K562 (cell line): ENCODE measurements at regions not wholly inside any gene's neighbourhood (a gene's known extent, or its start where the extent isn't known, plus 50 kb on each side); places are given as distances from the start of the nearest gene placed in this dataset.

Experiments used
- ATF6 ChIP-seq: sonication (generic); formaldehyde crosslinking; IDR thresholded peaks from 2 replicates; pipeline ENCODE4 v1.4.0; 2020; ENCODE audit warnings: mild to moderate bottlenecking, missing genetic modification reagents
- CTCF ChIP-seq, 3 experiments: IDR thresholded peaks in 2 of 3; conservative IDR thresholded peaks in 1 of 3; 2 replicates each; pipeline ENCODE4 v1.5.1; 2011 to 2012; ENCODE audit warnings: low read length in 3 of 3, mild to moderate bottlenecking in 3 of 3, control low read depth in 2 of 3, improper control_type of control experiment in 1 of 3, inconsistent platforms in 1 of 3, low read depth in 1 of 3, mixed read lengths in 1 of 3, moderate library complexity in 1 of 3; ENCODE audit not compliant: insufficient read depth in 2 of 3
- NFE2L1 ChIP-seq: fragments of 450-650 bp; IDR thresholded peaks from 2 replicates; pipeline ENCODE4 v1.6.1; 2016; ENCODE audit warnings: missing genetic modification characterization, low read depth, mild to moderate bottlenecking, missing compliant biosample characterization, moderate library complexity, borderline replicate concordance
- POLR2AphosphoS5 ChIP-seq: IDR thresholded peaks from 2 replicates; pipeline ENCODE4 v1.6.1; 2011; ENCODE audit warnings: mild to moderate bottlenecking, low read depth, low read length, moderate library complexity; ENCODE audit not compliant: control insufficient read depth, insufficient read depth
- RAD21 ChIP-seq, 2 experiments: fragments of 250-450 bp in 1 of 2; fragments of 450-650 bp in 1 of 2; sonication (Bioruptor Pico) in 1 of 2; formaldehyde crosslinking in 1 of 2; IDR thresholded peaks in 1 of 2; conservative IDR thresholded peaks in 1 of 2; 2 replicates each; pipeline versions ENCODE4 v1.4.0 to v1.8.0; 2020 to 2022; ENCODE audit warnings: mild to moderate bottlenecking in 2 of 2, moderate library complexity in 1 of 2
- TAF9B ChIP-seq: fragments of 450-650 bp; IDR thresholded peaks from 2 replicates; pipeline ENCODE4 v1.6.1; 2018; ENCODE audit warnings: mild to moderate bottlenecking; ENCODE audit not compliant: partially characterized antibody
- TFAP4 ChIP-seq: sonication (generic); formaldehyde crosslinking; IDR thresholded peaks from 2 replicates; pipeline ENCODE4 v1.8.0; 2022; ENCODE audit warnings: missing genetic modification reagents, mild to moderate bottlenecking, moderate library complexity, borderline replicate concordance

- TF ChIP-seq ATF6 (no peak), NFE2L1 (tag) (no peak), TFAP4 (CRISPR knock-in tag) (no peak), RAD21 (CRISPR knock-in tag; conservative IDR thresholded peaks at IDR 0.05 in 1 of 2, IDR thresholded peaks at IDR 0.05 in 1 of 2) (no peak), CTCF (IDR thresholded peaks at IDR 0.05 in 2 of 3, conservative IDR thresholded peaks at IDR 0.05 in 1 of 3; ENCODE audit: insufficient read depth in 2 of 3, low read depth in 1 of 3, low read length in 3 of 3) (no peak), TAF9B (no peak), POLR2AphosphoS5 (no peak)
These were observed 764.1 kb upstream of the TENM3 start for GRCh38 chr4:181479141-181479540.
